ENCODE measurements at regions not wholly inside any gene's neighbourhood (a gene's known extent, or its start where the extent isn't known, plus 50 kb on each side); places are given as distances from the start of the nearest gene placed in this dataset.

DNA sequence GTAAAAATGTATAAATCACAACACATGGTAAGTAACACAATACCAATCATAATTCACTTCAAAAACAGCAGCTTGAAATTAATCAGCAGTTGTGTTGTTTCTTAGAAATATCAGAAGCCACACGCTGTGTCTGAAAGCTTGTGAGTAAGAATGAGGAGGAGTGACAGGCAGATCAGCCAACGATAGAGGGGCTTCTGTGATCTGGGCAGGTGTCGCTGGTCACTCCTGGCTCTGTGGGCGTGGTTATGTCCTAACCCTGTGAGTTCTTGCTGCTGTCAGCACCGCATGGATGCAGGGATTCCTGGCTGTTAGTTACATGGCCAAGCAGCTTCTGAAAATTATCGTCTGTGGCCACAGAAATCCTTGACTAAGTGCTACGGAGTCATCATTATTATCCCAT lies 123.4 kb downstream of the SLC25A47 start:
- TF ChIP-seq, protein P1, sequence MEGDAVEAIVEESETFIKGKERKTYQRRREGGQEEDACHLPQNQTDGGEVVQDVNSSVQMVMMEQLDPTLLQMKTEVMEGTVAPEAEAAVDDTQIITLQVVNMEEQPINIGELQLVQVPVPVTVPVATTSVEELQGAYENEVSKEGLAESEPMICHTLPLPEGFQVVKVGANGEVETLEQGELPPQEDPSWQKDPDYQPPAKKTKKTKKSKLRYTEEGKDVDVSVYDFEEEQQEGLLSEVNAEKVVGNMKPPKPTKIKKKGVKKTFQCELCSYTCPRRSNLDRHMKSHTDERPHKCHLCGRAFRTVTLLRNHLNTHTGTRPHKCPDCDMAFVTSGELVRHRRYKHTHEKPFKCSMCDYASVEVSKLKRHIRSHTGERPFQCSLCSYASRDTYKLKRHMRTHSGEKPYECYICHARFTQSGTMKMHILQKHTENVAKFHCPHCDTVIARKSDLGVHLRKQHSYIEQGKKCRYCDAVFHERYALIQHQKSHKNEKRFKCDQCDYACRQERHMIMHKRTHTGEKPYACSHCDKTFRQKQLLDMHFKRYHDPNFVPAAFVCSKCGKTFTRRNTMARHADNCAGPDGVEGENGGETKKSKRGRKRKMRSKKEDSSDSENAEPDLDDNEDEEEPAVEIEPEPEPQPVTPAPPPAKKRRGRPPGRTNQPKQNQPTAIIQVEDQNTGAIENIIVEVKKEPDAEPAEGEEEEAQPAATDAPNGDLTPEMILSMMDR (conservative IDR thresholded peaks at IDR 0.05; ENCODE audit: control insufficient read depth, insufficient read depth, low read depth, low read length): no peak
- DNase-seq (ENCODE audit: low read depth): peak; percentile 51
- no peak overlapping the region for H3K4me3 ChIP-seq (ENCODE audit: control insufficient read depth, low read depth, low read length)

DNA sequence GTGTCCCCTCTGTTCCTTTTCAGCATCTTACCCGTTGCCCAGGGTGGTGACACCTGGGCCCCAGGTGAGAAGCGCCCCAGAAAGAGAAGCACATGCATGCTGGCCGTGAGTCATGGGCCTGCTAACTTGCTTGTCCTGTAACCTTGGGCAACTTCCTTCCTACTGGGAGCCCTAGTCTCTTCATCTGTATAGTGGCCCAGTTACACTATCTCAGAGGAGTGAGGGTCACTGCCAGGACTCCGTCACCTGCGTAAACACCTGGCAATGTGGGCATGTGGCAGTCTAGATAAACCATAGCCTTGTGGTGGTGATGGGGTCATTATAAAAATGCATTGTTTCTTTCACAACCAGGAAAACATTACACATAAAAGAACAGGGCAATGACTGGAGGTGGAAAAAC lies 125.2 kb downstream of the SLC25A47 start:
- no peak overlapping the region for H3K4me3 ChIP-seq (ENCODE audit: control insufficient read depth, low read depth, low read length)
- DNase-seq (ENCODE audit: low read depth): no peak
- TF ChIP-seq, protein P1 (conservative IDR thresholded peaks at IDR 0.05; ENCODE audit: control insufficient read depth, insufficient read depth, low read depth, low read length): no peak

DNA sequence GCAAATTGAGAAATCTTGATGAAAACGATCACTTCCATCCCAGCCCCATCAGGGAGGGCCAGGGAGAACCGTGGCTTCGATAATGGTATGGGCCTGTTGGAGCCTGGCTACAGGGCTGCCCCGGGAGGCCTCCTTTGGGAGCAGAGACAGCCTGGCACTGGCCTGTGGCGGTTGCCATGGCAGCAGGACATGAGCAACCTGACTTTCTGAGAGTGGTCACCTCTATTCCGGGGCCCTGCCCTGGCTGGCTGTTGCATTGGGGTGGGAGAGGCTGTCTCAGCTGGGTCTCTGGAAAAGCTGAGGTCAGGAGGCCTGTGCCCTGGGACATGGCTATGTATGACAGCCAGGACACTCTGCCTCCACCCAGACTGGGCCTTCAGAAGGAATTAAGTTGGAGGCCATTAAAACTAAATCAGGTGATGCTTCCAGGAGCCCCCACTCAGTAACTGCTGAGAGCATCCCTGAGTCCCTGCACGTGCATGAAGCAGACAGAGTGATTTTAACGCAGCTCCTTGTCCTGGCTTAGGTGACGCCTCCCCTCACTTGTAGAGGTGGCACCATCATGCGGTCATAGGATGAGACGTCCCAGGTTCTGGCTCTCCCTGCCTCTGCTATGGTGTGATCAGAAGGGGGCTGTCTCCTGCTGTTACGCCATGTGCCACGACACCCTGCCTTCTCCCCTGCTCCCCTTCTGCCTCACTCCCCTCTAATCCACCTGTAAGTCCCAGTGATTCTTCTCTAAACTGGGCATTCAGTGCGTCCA lies 126.3 kb downstream of the SLC25A47 start:
- DNase-seq (ENCODE audit: low read depth): no peak
- no peak overlapping the region for H3K4me3 ChIP-seq (ENCODE audit: control insufficient read depth, low read depth, low read length)
- TF ChIP-seq, protein P1 (conservative IDR thresholded peaks at IDR 0.05; ENCODE audit: control insufficient read depth, insufficient read depth, low read depth, low read length): no peak

DNA sequence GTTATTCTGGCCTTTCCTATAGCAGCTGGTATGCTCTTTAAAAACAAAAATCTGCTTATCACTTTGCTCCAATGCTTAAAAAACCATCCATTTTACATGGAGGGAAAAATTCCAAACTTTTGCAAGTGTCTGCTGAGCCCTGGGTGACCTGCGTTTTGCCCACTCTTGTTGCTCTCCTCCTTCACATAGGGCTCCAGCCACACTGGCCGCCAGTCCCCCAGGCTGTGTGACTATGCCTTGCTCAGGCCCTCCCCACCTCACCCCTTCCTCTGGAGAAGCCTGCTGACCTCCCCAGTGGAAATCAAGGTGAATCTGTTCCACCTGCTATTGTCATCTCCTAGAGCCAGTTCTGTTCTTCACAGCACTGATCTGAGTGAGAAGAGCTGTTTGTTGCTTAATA lies 126.9 kb downstream of the SLC25A47 start:
- H3K4me3 ChIP-seq (ENCODE audit: control insufficient read depth, low read depth, low read length): no peak overlapping the region
- TF ChIP-seq, protein P1 (conservative IDR thresholded peaks at IDR 0.05; ENCODE audit: control insufficient read depth, insufficient read depth, low read depth, low read length): no peak
- DNase-seq (ENCODE audit: low read depth): no peak

DNA sequence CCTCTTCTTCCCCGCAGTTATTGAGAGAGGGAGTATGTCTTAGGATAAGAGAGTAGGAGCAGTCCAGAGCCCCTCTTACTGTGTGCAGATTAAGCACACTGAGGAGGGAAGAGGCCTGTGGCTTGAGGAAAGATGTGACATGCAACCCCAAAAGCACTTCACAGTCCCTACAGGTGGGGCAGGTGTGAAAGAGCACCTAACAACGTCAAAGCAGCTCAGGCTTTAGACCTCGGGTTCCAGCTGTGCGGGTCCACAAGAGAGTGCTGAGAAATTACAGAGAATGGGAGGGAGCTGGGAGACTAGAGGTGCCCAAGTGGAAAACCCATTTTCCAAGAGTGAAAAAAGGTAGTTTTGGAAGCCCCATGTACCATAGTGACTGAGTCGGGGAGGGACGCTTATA lies 127.6 kb downstream of the SLC25A47 start:
- H3K4me3 ChIP-seq (ENCODE audit: control insufficient read depth, low read depth, low read length): no peak overlapping the region
- TF ChIP-seq, protein P1 (conservative IDR thresholded peaks at IDR 0.05; ENCODE audit: control insufficient read depth, insufficient read depth, low read depth, low read length): no peak
- DNase-seq (ENCODE audit: low read depth): no peak

DNA sequence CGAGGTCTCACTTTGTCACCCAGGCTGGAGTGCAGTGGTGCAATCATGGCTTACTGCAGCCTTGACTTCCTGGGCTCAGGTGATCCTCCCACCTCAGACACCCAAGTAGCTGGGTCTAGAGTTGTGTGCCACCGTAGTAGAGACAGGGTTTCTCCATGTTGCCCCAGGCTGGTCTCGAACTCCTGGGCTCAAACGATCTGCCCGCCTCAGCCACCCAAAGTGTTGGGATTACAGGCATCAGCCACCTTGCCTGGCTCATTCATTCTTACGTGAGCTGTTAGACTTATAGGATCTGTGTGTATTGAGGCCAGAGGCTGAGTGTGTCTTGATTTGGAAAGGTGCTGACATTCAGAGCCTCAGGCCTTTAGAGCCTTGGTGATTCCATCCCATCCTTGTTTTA lies 128.1 kb downstream of the SLC25A47 start:
- TF ChIP-seq, protein P1 (conservative IDR thresholded peaks at IDR 0.05; ENCODE audit: control insufficient read depth, insufficient read depth, low read depth, low read length): no peak

More for the DNA sequence above, 128.1 kb downstream of the SLC25A47 start:
- no peak overlapping the region for H3K4me3 ChIP-seq (ENCODE audit: control insufficient read depth, low read depth, low read length)
- DNase-seq (ENCODE audit: low read depth): no peak
